Skeletal muscle satellite cell (primary cell): ENCODE measurements at regions not wholly inside any gene's neighbourhood (a gene's known extent, or its start where the extent isn't known, plus 50 kb on each side); places are given as distances from the start of the nearest gene placed in this dataset.

ENCODE experiments used
- H3K27me3 ChIP-seq: 2 replicates; pipeline ENCODE4 v1.7.0; 2013; ENCODE audit warnings: low read length; ENCODE audit not compliant: control insufficient read depth, insufficient read depth
- H3K36me3 ChIP-seq: 2 replicates; pipeline ENCODE4 v1.7.0; 2013; ENCODE audit warnings: mild to moderate bottlenecking, control low read depth, low read length; ENCODE audit not compliant: insufficient read depth
- H3K4me1 ChIP-seq: 2 replicates; pipeline ENCODE4 v1.7.0; 2013; ENCODE audit warnings: low read length; ENCODE audit not compliant: control insufficient read depth, insufficient read depth
- H3K4me2 ChIP-seq: 2 replicates; pipeline ENCODE4 v1.7.0; 2013; ENCODE audit warnings: mild to moderate bottlenecking, low read length
- H3K4me3 ChIP-seq: 2 replicates; pipeline ENCODE4 v1.7.0; 2013; ENCODE audit warnings: low read length
- H3K9ac ChIP-seq: 2 replicates; pipeline ENCODE4 v1.7.0; 2013; ENCODE audit warnings: mild to moderate bottlenecking, low read depth, low read length, moderate library complexity
- H3K9me3 ChIP-seq: replicated peaks from 2 replicates; pipeline ENCODE4 v1.7.0; 2013; ENCODE audit warnings: mild to moderate bottlenecking, control low read depth, low read length

DNA sequence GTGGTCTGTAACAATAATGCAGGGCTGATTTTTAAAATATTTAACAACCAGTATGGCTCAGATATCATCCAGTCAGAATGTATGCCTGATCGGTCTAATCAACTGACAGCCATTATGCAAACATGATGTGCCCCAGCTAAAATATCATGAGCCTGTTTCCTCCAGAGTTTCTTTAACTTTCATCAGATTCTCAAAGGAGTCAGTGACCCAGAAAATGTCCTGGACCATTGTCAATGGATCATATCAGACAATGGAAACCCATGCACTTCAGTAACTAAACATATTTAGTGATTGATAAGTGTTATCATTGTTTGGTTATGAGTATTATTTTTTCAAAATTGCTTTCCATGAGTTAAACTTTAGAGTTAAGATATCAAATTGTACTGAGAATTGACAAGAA is 173.5 kb downstream of the LMBRD1 start:
- H3K36me3 ChIP-seq = no peaks in the 10 kb centered on the region

DNA sequence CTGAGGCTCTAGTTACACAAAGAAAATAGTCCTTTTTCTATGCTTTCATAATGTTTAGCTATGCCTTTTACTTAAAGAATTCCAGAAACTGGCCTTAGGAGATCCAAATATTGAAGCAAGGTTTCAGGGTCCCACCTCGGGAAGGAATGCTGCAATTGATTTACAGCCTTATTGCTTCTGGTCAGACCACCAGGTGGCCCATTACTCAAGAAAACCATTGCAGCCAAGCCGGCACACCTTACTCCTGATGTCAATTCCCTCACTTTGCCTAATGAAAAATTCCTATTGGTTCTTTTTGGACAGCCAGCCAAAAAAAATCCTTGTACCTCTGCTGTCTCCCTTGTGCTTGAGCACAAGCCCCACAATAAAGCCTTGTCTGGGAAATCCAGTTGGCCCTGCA is 173.9 kb downstream of the LMBRD1 start:
- H3K9ac ChIP-seq = no peak overlapping the region

More for the DNA sequence above, 173.5 kb downstream of the LMBRD1 start:
- H3K4me2 ChIP-seq = no peak overlapping the region
- H3K4me1 ChIP-seq = no peaks in the 10 kb centered on the region
- no peak overlapping the region for H3K4me3 ChIP-seq
- no peak overlapping the region for H3K9ac ChIP-seq
- no peaks in the 10 kb centered on the region for H3K9me3 ChIP-seq
- no peaks in the 10 kb centered on the region for H3K27me3 ChIP-seq

GRCh38 chr6:69622230-69622629 is 174.6 kb downstream of the LMBRD1 start:
- H3K36me3 ChIP-seq = no peaks in the 10 kb centered on the region
- H3K4me3 ChIP-seq = no peak overlapping the region
- H3K9ac ChIP-seq = no peak overlapping the region
- H3K4me2 ChIP-seq = no peak overlapping the region
- no peaks in the 10 kb centered on the region for H3K4me1 ChIP-seq
- no peaks in the 10 kb centered on the region for H3K9me3 ChIP-seq
- no peaks in the 10 kb centered on the region for H3K27me3 ChIP-seq

More for the DNA sequence above, 173.9 kb downstream of the LMBRD1 start:
- no peaks in the 10 kb centered on the region for H3K4me1 ChIP-seq
- H3K9me3 ChIP-seq = no peaks in the 10 kb centered on the region
- H3K27me3 ChIP-seq = no peaks in the 10 kb centered on the region
- H3K4me3 ChIP-seq = no peak overlapping the region
- no peak overlapping the region for H3K4me2 ChIP-seq
- no peaks in the 10 kb centered on the region for H3K36me3 ChIP-seq

DNA sequence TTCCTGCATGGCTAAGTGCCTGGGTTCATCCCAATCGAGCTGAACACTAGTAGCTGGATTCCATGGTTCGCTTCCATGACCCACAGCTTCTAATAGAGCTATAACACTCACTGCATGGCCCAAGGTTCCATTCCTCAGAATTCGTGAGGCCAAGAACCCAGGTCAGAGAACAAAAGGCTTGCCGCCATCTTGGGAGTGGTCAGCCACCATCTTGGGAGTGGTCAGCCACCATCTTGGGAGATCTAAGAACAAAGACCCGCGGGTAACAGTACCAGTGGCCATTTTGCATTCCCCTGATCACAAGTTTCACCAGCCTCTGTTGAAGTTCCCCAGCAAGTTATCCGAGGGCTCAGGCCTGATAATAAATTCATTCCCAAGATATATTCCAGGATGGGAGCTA is 179.6 kb downstream of the LMBRD1 start:
- Histone ChIP-seq H3K27me3 (no peaks in the 10 kb centered on the region), H3K36me3 (no peaks in the 10 kb centered on the region), H3K4me1 (no peaks in the 10 kb centered on the region), H3K4me2 (no peak overlapping the region), H3K9me3 (no peaks in the 10 kb centered on the region), H3K9ac (no peak overlapping the region), H3K4me3 (no peak overlapping the region)

GRCh38 chr6:69609836-69610472 is 186.9 kb downstream of the LMBRD1 start:
- Histone ChIP-seq H3K9me3 (no peaks in the 10 kb centered on the region), H3K9ac (no peak overlapping the region), H3K36me3 (no peaks in the 10 kb centered on the region), H3K4me1 (no peaks in the 10 kb centered on the region), H3K27me3 (no peaks in the 10 kb centered on the region), H3K4me2 (no peak overlapping the region), H3K4me3 (no peak overlapping the region)

DNA sequence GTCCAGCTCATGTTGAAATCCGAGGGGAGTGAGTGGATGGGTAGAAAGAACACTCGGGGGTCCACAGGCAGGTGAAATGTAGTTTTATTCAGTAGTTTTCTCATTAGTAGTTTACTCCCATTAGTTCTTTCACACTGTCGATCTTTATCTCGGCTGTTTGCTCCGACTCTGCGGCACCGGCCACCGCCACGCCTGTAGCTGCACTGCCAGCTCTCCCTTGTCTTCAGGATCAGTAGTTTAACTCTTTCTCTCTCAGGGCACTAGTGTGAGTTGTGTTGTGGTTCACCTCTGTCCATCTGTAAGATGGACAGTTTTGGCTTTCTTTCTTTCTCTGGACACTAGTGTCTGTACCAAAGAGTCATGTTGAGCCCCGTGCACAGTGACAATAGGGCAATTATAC is 195.7 kb downstream of the LMBRD1 start:
- H3K4me1 ChIP-seq = no peaks in the 10 kb centered on the region
- no peaks in the 10 kb centered on the region for H3K27me3 ChIP-seq
- no peak overlapping the region for H3K9ac ChIP-seq
- H3K4me2 ChIP-seq = no peak overlapping the region
- H3K4me3 ChIP-seq = no peak overlapping the region
- no peaks in the 10 kb centered on the region for H3K36me3 ChIP-seq
- no peaks in the 10 kb centered on the region for H3K9me3 ChIP-seq

GRCh38 chr6:69594405-69594804 is 202.4 kb downstream of the LMBRD1 start:
- Histone ChIP-seq H3K27me3 (no peaks in the 10 kb centered on the region), H3K4me3 (no peak overlapping the region), H3K9ac (no peak overlapping the region), H3K4me2 (no peak overlapping the region), H3K36me3 (no peaks in the 10 kb centered on the region), H3K9me3 (no peaks in the 10 kb centered on the region), H3K4me1 (no peaks in the 10 kb centered on the region)

- H3K9me3 ChIP-seq = no peaks in the 10 kb centered on the region
- no peaks in the 10 kb centered on the region for H3K36me3 ChIP-seq
- no peak overlapping the region for H3K9ac ChIP-seq
- H3K4me3 ChIP-seq = no peak overlapping the region
- H3K4me1 ChIP-seq = no peaks in the 10 kb centered on the region
- H3K27me3 ChIP-seq = no peaks in the 10 kb centered on the region
- no peak overlapping the region for H3K4me2 ChIP-seq
Measured at GRCh38 chr6:69593706-69594105, 203.1 kb downstream of the LMBRD1 start.

- Histone ChIP-seq H3K9ac (no peak overlapping the region), H3K9me3 (no peaks in the 10 kb centered on the region), H3K4me1 (peaks cover 8% of the 10 kb centered on the region), H3K4me2 (no peak overlapping the region), H3K4me3 (no peak overlapping the region), H3K27me3 (no peaks in the 10 kb centered on the region), H3K36me3 (no peaks in the 10 kb centered on the region)
Measured at GRCh38 chr6:69589626-69590025, 207.2 kb downstream of the LMBRD1 start.

DNA sequence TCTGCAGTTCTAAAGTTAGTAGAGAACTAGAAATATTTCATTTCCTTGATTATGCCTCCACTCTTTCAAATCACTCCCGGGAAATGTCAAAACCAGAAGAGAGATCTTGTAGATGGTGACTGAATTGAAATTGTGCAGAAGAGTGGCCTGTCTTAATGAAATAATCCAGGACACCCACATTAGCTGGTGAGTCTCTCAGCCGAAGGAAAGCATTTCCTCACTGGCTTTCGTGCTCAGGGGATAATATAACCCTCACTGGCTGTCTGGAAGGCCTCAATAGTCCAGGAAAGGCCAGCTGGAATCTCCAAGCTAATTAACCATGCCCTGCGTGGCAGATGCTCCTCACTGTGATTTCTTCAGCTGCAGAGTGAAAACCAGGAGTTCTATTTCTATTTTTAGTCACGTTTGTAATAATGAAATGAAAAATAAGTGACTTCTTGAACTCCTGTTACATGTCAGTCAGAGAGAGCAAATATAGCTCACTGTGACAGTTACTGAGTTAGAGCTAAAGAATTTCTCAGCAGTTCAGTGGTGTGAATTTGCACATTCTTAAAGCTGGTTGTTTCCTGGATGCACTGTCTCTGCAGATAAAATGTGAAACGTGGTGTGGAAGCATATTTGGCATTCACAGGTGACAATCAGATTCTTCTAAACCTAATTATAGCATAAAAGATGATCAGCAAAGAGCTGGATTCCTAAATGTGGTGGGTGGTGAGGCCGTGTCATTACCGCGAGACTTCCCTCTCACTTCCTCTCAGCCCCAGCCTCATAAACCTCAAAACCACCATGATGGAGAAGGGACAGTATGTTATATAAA is 211.7 kb downstream of the LMBRD1 start:
- Histone ChIP-seq H3K9me3 (no peaks in the 10 kb centered on the region), H3K36me3 (no peaks in the 10 kb centered on the region), H3K4me1 (peaks cover 9% of the 10 kb centered on the region), H3K9ac (peak overlapping the region; percentile 78), H3K27me3 (no peaks in the 10 kb centered on the region), H3K4me2 (peak overlapping the region; percentile 46), H3K4me3 (peak overlapping the region; percentile 37)

GRCh38 chr6:69584536-69584912 is 212.3 kb downstream of the LMBRD1 start:
- H3K4me3 ChIP-seq = peak overlapping the region; percentile 37
- H3K27me3 ChIP-seq = no peaks in the 10 kb centered on the region
- H3K4me1 ChIP-seq = peaks cover 9% of the 10 kb centered on the region
- H3K4me2 ChIP-seq = peak overlapping the region; percentile 46
- peak overlapping the region; percentile 78 for H3K9ac ChIP-seq
- no peaks in the 10 kb centered on the region for H3K9me3 ChIP-seq
- H3K36me3 ChIP-seq = no peaks in the 10 kb centered on the region

GRCh38 chr6:69581581-69581980 is 215.2 kb downstream of the LMBRD1 start:
- no peak overlapping the region for H3K4me2 ChIP-seq
- no peaks in the 10 kb centered on the region for H3K27me3 ChIP-seq
- H3K9ac ChIP-seq = no peak overlapping the region
- no peaks in the 10 kb centered on the region for H3K36me3 ChIP-seq
- H3K4me1 ChIP-seq = peaks cover 9% of the 10 kb centered on the region
- no peaks in the 10 kb centered on the region for H3K9me3 ChIP-seq
- no peak overlapping the region for H3K4me3 ChIP-seq
